ENCODE measurements at regions not wholly inside any gene's neighbourhood (a gene's known extent, or its start where the extent isn't known, plus 50 kb on each side); places are given as distances from the start of the nearest gene placed in this dataset.

DNA sequence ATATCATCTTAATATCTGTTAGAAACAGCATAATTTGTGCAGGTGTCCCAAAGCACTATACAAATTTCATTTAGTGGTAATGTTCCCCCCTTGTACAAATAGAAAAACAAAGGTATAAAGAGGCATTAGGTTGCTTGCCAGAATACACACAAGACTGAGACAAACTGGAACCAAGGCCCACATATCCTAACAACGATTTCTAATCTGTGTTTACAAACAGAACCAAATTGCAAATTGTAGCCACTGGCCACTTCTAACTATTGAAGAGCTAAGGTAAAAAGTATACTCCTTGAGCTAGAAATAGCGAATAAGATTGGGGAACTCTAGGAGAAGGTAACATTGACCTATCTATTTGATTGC lies 526.1 kb downstream of the KLF12 start:
- TF ChIP-seq RAD21 (conservative IDR thresholded peaks at IDR 0.05) (no peak), POLR2AphosphoS5 (IDR thresholded peaks at IDR 0.05) (no peak), TAF1 (IDR thresholded peaks at IDR 0.05; ENCODE audit: low read depth) (no peak), EZH2 (IDR thresholded peaks at IDR 0.05; ENCODE audit: borderline replicate concordance, insufficient read depth, low read length, poor library complexity, severe bottlenecking) (no peak)
- TF ChIP-seq, protein P1, sequence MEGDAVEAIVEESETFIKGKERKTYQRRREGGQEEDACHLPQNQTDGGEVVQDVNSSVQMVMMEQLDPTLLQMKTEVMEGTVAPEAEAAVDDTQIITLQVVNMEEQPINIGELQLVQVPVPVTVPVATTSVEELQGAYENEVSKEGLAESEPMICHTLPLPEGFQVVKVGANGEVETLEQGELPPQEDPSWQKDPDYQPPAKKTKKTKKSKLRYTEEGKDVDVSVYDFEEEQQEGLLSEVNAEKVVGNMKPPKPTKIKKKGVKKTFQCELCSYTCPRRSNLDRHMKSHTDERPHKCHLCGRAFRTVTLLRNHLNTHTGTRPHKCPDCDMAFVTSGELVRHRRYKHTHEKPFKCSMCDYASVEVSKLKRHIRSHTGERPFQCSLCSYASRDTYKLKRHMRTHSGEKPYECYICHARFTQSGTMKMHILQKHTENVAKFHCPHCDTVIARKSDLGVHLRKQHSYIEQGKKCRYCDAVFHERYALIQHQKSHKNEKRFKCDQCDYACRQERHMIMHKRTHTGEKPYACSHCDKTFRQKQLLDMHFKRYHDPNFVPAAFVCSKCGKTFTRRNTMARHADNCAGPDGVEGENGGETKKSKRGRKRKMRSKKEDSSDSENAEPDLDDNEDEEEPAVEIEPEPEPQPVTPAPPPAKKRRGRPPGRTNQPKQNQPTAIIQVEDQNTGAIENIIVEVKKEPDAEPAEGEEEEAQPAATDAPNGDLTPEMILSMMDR (IDR thresholded peaks at IDR 0.05; ENCODE audit: poor library complexity, severe bottlenecking) = no peak
- TF ChIP-seq, protein P2, sequence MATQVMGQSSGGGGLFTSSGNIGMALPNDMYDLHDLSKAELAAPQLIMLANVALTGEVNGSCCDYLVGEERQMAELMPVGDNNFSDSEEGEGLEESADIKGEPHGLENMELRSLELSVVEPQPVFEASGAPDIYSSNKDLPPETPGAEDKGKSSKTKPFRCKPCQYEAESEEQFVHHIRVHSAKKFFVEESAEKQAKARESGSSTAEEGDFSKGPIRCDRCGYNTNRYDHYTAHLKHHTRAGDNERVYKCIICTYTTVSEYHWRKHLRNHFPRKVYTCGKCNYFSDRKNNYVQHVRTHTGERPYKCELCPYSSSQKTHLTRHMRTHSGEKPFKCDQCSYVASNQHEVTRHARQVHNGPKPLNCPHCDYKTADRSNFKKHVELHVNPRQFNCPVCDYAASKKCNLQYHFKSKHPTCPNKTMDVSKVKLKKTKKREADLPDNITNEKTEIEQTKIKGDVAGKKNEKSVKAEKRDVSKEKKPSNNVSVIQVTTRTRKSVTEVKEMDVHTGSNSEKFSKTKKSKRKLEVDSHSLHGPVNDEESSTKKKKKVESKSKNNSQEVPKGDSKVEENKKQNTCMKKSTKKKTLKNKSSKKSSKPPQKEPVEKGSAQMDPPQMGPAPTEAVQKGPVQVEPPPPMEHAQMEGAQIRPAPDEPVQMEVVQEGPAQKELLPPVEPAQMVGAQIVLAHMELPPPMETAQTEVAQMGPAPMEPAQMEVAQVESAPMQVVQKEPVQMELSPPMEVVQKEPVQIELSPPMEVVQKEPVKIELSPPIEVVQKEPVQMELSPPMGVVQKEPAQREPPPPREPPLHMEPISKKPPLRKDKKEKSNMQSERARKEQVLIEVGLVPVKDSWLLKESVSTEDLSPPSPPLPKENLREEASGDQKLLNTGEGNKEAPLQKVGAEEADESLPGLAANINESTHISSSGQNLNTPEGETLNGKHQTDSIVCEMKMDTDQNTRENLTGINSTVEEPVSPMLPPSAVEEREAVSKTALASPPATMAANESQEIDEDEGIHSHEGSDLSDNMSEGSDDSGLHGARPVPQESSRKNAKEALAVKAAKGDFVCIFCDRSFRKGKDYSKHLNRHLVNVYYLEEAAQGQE (IDR thresholded peaks at IDR 0.05; ENCODE audit: borderline replicate concordance) = no peak

Data from neural cell (in vitro differentiated cells).